CD4-positive, alpha-beta T cell (primary cell): ENCODE measurements at regions not wholly inside any gene's neighbourhood (a gene's known extent, or its start where the extent isn't known, plus 50 kb on each side); places are given as distances from the start of the nearest gene placed in this dataset.

Experiments used
- ATAC-seq: fragments of 200-7000 bp; cut with Tn5 transposase; one replicate; pipeline ENCODE4 v1.10.0; 2022; ENCODE audit warnings: mild to moderate bottlenecking; ENCODE audit not compliant: poor library complexity
- CTCF ChIA-PET: fragments of 350-600 bp; sonication (Branson Sonifier 250); formaldehyde crosslinking; loops from one replicate; lab custom pipeline; 2021; ENCODE audit warnings: antibody characterized with exemption, inconsistent platforms; lab: Charles Lee
- POLR2A ChIA-PET: fragments of 350-600 bp; sonication (Branson Sonifier 250); formaldehyde crosslinking; loops from one replicate; lab custom pipeline; 2021; ENCODE audit warnings: antibody characterized with exemption, inconsistent platforms; lab: Charles Lee
- DNase-seq, 14 experiments: peaks; one replicate each; pipeline ENCODE4 v3.0.0-alpha.2; 2013 to 2020; ENCODE audit warnings: mixed read lengths in 2 of 14
- H3K27ac ChIP-seq, 2 donors: one replicate each; pipeline versions ENCODE4 v1.5.1 to v1.7.0; 2013; ENCODE audit warnings: low read length in 2 of 2, low read depth in 1 of 2, mild to moderate bottlenecking in 1 of 2
- H3K27me3 ChIP-seq, 2 experiments: 1 replicate in 1 of 2; 2 replicates in 1 of 2; pipeline versions ENCODE4 v1.6.1 to v1.7.0; 2013; ENCODE audit warnings: low read length in 2 of 2, control low read depth in 1 of 2, mild to moderate bottlenecking in 1 of 2, moderate library complexity in 1 of 2; ENCODE audit not compliant: insufficient read depth in 2 of 2, control insufficient read depth in 1 of 2
- H3K36me3 ChIP-seq: one replicate; pipeline ENCODE4 v1.6.1; 2013; ENCODE audit warnings: low read length, control low read depth; ENCODE audit not compliant: insufficient read depth
- H3K4me1 ChIP-seq: one replicate; pipeline ENCODE4 v1.6.1; 2013; ENCODE audit warnings: low read length, control low read depth; ENCODE audit not compliant: insufficient read depth
- H3K4me3 ChIP-seq: one replicate; pipeline ENCODE4 v1.5.1; 2013; ENCODE audit warnings: mild to moderate bottlenecking, low read length, moderate library complexity
- H3K9me3 ChIP-seq, 2 experiments: 1 replicate in 1 of 2; 2 replicates in 1 of 2; pipeline versions ENCODE4 v1.6.1 to v1.7.0; 2013; ENCODE audit warnings: low read length in 2 of 2, mild to moderate bottlenecking in 2 of 2, control low read depth in 1 of 2, moderate library complexity in 1 of 2; ENCODE audit not compliant: control insufficient read depth in 1 of 2, insufficient read depth in 1 of 2
- H3K27ac Mint-ChIP-seq: one replicate; pipeline ENCODE4 v1.8.0; 2020; ENCODE audit warnings: mixed read lengths
- H3K27me3 Mint-ChIP-seq: one replicate; pipeline ENCODE4 v1.8.0; 2021; ENCODE audit warnings: mixed read lengths
- H3K36me3 Mint-ChIP-seq: one replicate; pipeline ENCODE4 v1.8.0; 2021; ENCODE audit warnings: low read depth, mixed read lengths
- H3K4me1 Mint-ChIP-seq: one replicate; pipeline ENCODE4 v1.8.0; 2021; ENCODE audit warnings: low read depth, mixed read lengths
- H3K4me3 Mint-ChIP-seq: one replicate; pipeline ENCODE4 v1.8.0; 2020; ENCODE audit warnings: mild to moderate bottlenecking, mixed read lengths
- H3K9me3 Mint-ChIP-seq: one replicate; pipeline ENCODE4 v1.8.0; 2020; ENCODE audit warnings: mixed read lengths
- CTCF ChIP-seq: fragments of 200-600 bp; IDR thresholded peaks from one replicate; pipeline ENCODE4 v1.8.0; 2022; ENCODE audit warnings: antibody characterized with exemption, mild to moderate bottlenecking
- intact Hi-C, 2 experiments: fragments of 100-400 bp; cut with DNase I in 1 of 2; cut with micrococcal nuclease in 1 of 2; formaldehyde crosslinking; loops; one replicate each; pipeline versions ENCODE4 v1.15.1 to v1.9.0; 2023 to 2025; cut with DNase I, micrococcal nuclease

- Mint-ChIP-seq H3K27me3 (no peaks in the 10 kb centered on the region), H3K9me3 (peaks cover 3% of the 10 kb centered on the region), H3K27ac (no peak overlapping the region), H3K4me3 (no peak overlapping the region), H3K4me1 (peaks cover 16% of the 10 kb centered on the region), H3K36me3 (no peaks in the 10 kb centered on the region)
- peaks cover 10% of the 10 kb centered on the region for H3K4me1 ChIP-seq
- no peak for TF ChIP-seq CTCF
- intact Hi-C loops: no loop called here
- no peak for ATAC-seq
- peaks cover 4 to 30% of the 10 kb centered on the region in 2 experiments for H3K9me3 ChIP-seq
- ChIA-PET POLR2A (interaction anchor here (1.3 kb wide), 1 partner anchor 14 kb away, joined by 3 read pairs; no protein-coding TSS in a partner anchor), CTCF (no interaction called here)
- no peaks in the 10 kb centered on the region for H3K36me3 ChIP-seq
- H3K4me3 ChIP-seq: no peak overlapping the region
- no peak for DNase-seq
- no peak overlapping the region for H3K27ac ChIP-seq
- no peaks in the 10 kb centered on the region for H3K27me3 ChIP-seq
Measured at GRCh38 chr12:124650912-124651311, 83.5 kb upstream of the NCOR2 start.

GRCh38 chr12:124648710-124649384 lies 81.4 kb upstream of the NCOR2 start:
- Mint-ChIP-seq H3K27ac (no peak overlapping the region), H3K36me3 (no peaks in the 10 kb centered on the region), H3K4me1 (peaks cover 22% of the 10 kb centered on the region), H3K4me3 (no peak overlapping the region), H3K27me3 (no peaks in the 10 kb centered on the region), H3K9me3 (peaks cover 3% of the 10 kb centered on the region)
- H3K9me3 ChIP-seq: peaks cover 4 to 30% of the 10 kb centered on the region in 2 experiments
- peaks cover 13% of the 10 kb centered on the region for H3K4me1 ChIP-seq
- no peaks in the 10 kb centered on the region for H3K36me3 ChIP-seq
- DNase-seq (no peak), ATAC-seq (no peak)
- ChIA-PET CTCF (no interaction called here), POLR2A (no interaction called here)
- H3K4me3 ChIP-seq: no peak overlapping the region
- H3K27me3 ChIP-seq: no peaks in the 10 kb centered on the region
- no peak overlapping the region for H3K27ac ChIP-seq
- intact Hi-C loops: no loop called here
- TF ChIP-seq CTCF: no peak

GRCh38 chr12:124647316-124647715 lies 79.9 kb upstream of the NCOR2 start:
- no peak overlapping the region for H3K4me3 ChIP-seq
- Mint-ChIP-seq H3K27ac (no peak overlapping the region), H3K4me3 (no peak overlapping the region), H3K36me3 (no peaks in the 10 kb centered on the region), H3K9me3 (peaks cover 3% of the 10 kb centered on the region), H3K27me3 (no peaks in the 10 kb centered on the region), H3K4me1 (peaks cover 22% of the 10 kb centered on the region)
- no peak overlapping the region for H3K27ac ChIP-seq
- H3K27me3 ChIP-seq: no peaks in the 10 kb centered on the region
- no peaks in the 10 kb centered on the region for H3K36me3 ChIP-seq
- intact Hi-C loops: no loop called here
- ChIA-PET POLR2A (interaction anchor here (0.6 kb wide), 1 partner anchor 1238 kb away, joined by 3 read pairs; no protein-coding TSS in a partner anchor), CTCF (no interaction called here)
- peaks cover 13% of the 10 kb centered on the region for H3K4me1 ChIP-seq
- TF ChIP-seq CTCF: no peak
- H3K9me3 ChIP-seq: peaks cover 4 to 30% of the 10 kb centered on the region in 2 experiments
- DNase-seq (no peak), ATAC-seq (no peak)
